Cardiac septum (tissue), 1 donor: ENCODE measurements at regions not wholly inside any gene's neighbourhood (a gene's known extent, or its start where the extent isn't known, plus 50 kb on each side); places are given as distances from the start of the nearest gene placed in this dataset.
"Not testable (repeated sequence)": the region's sequence is repeated elsewhere in the genome, so short reads cannot be mapped to it uniquely, and the experiment has no call there.

Source experiments
- DNase-seq: peaks from one replicate; pipeline ENCODE4 v3.0.0-alpha.2; 2020; ENCODE audit warnings: low spot score
- intact Hi-C: fragments of 100-400 bp; cut with DNase I; formaldehyde crosslinking; loops from one replicate; pipeline ENCODE4 v1.14.0; 2022
- donor health status: DM: no; HTN: no; CAD: no.

DNA sequence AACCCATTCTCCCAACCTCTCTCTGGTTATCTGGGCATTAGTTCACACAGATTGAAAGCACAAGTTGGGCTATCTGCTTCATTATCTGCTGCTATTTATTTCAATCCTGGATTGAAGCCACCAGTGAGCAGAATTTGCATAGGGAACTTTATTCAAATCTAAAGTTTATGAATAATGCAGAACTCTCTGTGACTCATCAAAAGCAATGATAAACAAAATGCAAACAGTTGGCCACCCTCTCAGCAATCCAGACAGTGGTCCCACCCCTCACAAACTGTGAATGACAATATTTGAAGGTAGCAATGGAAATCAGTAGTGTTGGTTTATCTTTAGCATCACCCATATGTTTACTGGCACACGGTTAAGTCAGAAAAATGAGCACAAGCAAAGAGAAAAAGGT lies 106.8 kb upstream of the TMEM178A start:
- DNase-seq, result no peak
- intact Hi-C loops, result no loop called here

DNA sequence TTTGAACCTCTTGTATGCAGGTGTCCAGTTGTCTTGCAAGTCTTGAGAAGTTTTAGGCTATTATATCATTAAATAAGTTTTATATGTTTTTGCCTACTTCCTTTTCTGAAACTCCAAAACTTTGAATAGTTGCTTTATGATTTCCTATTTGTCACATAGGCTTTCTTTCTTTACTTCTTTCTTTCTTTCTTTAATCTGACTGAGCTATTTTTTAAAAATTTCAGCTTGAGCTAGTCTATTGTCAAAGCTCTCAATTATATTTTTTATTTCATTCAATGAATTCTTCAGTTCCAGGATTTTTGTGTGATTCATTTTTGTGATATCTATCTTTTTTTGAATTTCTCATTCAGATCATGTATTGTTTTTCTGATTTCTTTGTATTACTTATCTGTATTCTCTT lies 102.1 kb upstream of the TMEM178A start:
- no peak for DNase-seq
- intact Hi-C loops, result no loop called here

DNA sequence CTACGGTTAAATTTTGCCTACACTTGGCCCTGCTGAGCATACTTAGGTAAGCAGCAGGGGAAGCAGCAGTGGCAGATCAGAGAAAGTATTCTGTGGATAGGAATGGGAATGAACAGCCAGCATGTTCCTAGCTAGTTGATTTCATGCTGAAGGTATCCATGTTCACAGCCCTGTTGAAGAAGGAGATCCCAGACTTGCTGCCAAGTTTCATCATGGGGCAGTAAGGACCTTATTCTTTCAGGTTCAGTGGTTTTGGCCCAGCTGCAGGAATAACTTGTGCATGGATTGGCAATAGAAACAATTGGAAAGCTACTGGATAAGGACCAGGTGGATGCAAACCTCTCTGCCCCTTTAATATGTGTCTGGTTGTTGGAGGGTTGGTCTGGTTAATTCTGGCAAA lies 98.2 kb upstream of the TMEM178A start:
- DNase-seq, result no peak
- intact Hi-C loops, result no loop called here

DNA sequence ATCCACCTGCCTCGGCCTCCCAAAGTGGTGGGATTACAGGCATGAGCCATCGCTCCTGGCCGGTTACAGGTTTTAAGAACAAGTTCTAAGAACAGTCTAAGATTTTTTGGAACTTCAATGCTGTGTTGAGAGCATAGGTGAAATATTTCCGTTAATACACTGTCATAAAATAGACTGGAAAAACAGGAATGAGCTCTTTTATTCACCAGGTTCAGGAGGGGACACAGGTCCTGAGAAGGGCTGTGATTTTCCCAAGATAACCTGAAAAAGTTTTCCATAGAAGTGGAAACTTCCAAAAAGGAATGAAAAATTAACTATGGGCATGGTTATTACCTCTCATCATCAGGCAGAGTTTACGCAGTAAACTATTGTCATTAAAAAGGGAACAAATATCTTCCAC lies 97.6 kb upstream of the TMEM178A start:
- intact Hi-C loops, result no loop called here
- no peak for DNase-seq

DNA sequence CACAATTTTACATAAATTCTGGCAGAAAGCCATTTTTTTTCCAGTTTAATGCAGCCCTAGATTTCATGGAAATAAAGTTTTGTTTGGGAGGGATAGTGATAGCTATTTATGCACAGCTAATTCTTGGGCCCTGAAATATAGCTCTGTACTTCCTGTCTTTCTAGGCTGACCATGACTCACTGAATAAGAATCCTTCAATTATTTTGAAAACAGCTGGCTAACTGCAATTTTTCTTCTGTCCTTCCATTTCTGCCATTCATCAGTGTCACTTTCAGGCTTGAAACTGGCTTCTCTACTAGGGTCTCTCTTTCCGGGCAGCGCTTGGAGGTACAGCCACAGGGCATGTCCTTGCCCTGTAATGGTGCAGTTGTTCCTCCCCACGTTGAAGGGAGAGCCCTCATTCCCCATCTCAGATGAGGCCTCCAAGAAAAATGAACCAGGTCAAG lies 97.1 kb upstream of the TMEM178A start:
- intact Hi-C loops, result no loop called here
- DNase-seq, result no peak

DNA sequence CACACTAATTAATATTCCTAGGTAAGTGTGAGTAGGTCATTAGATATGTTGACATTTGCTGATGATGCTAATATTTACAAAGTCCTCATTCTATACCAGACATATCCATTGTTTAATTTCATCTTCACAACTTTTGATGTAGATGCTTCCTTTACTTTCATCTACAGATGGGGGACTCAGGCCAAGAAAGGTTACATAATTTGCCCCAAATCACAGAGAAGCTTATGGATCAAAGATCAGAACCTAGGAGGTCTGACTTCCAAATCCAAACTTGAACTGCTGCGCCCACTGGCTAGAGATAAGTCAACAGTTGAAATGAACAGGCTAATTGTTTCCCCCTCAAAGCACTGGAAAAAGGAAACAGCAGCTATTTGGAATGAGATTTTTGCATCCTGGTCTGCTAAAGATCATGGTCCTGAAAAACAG lies 95.6 kb upstream of the TMEM178A start:
- no peak for DNase-seq
- intact Hi-C loops, result no loop called here

DNA sequence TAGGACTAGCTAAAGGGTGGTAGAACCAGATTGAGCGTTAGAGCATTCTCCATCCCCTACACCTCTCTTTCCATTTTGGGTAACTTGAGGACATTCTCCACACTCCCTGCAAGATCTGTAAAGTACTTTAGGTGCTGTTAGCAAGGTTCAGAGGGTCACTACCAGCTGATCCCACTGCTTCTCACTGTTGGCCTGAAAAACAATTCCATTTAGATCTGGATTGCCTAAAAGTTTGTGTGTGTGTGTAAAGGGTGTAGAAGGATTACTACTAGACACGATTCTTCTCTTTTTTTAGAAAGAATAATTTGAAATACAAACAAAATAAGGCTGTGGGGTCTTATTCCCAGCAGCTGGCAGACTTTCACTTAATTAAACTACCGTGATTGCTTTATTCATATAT lies 95.1 kb upstream of the TMEM178A start:
- intact Hi-C loops, result no loop called here
- DNase-seq, result no peak

DNA sequence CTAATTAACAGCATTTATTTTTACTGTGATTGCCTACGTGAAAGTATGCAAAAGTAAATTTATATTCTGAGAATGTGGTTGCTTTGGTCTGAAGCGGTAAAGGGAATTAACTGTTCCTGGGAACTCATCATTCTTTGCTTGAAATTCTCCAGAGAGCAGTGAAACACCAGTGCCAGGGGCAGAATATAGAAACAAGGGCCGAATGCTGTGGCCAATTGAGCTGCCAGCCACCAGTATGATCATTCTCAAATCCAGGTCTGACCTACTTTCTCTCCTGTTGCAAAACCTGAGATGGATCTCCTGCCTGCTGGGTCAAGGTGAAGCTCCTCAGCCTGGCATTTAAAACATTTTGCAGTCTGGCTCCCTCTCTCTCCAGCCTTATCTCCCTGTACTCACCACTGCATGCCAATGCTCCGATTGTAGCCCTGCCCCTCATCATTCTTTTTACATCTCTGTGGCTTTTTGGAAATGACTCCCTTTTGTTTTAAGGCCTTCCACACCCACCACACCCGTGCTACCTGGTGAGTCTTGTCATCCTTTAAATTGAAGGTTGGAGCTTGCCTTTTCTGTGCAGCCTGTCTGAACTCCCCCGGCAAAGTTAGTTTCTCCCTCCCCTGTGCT lies 94.5 kb upstream of the TMEM178A start:
- intact Hi-C loops, result no loop called here

DNA sequence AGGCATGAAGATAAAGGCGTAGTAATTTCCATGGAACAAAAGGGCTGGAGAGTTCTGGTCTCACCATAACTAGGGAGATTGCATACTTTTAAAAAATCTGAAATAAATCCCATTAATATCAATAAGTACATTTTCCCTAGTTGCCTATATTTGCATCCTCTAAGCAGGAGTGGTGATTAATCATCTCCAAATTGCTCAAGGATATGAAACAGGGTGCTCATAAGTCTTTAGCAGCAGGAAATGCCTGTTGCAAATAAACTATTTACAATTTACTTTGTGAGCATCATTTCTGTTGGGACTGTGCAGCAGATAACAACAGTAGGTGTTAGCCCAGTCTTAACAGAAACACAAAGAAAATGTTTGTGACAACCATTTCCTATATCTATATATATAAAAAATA lies 92.4 kb upstream of the TMEM178A start:
- intact Hi-C loops, result no loop called here
- no peak for DNase-seq

More for the DNA sequence above, 94.5 kb upstream of the TMEM178A start:
- DNase-seq, result no peak

DNA sequence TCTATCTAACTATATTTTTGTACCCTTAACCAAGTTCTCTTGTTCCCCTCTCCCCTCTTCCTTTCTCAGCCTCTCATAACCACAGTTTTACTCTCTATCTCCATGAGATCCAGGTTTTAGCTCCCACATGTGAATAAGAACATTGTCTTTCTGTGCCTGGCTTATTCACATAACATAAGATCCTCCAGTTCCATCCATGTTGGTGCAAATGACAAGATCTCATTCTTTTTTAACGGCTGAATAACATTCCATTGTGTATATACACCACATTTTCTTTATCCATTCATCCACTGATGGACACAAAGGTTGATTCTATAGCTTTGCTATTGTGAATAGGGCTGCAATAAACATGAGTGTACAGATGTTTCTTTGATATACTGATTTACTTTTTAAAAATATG lies 83.9 kb upstream of the TMEM178A start:
- intact Hi-C loops, result no loop called here
- no peak for DNase-seq

DNA sequence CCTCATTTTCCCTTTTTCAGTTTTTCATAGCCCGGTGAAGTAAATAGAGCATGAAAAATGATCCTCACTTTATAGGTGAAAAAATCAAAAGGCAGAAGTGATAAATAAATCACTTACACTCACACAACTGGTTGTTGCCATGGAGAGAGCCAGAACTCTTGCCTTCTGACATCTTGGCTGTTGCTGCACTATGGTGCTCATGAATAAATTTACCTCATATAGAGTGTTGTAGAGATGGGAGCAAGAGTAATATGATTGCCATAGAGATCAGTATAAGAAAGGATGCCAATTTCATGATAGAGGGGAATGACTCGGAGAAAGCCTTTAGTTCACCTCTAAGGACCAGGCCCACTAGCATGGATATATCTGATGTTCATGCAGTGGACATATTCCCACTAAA lies 82.5 kb upstream of the TMEM178A start:
- intact Hi-C loops, result no loop called here
- DNase-seq, result no peak

DNA sequence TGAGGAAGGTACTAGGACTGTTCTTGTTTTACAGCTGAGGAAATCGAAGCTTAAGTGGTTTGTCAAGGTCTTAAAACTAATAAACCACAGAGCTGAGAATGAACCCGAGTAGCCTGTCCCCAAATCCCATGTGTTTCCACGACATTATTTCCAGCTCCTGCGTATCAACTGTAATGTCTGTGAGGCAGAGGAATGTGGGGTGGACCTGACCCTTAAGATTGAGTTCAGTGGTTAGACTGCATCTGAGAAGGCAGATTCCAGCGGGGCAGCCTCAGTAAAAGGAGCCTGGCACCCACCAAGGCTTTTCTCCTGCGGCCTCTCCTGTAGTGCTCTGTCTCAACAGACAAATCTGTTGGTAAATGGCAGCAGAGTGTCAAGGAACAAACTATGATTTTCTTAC lies 81.9 kb upstream of the TMEM178A start:
- intact Hi-C loops, result no loop called here
- DNase-seq, result no peak

DNA sequence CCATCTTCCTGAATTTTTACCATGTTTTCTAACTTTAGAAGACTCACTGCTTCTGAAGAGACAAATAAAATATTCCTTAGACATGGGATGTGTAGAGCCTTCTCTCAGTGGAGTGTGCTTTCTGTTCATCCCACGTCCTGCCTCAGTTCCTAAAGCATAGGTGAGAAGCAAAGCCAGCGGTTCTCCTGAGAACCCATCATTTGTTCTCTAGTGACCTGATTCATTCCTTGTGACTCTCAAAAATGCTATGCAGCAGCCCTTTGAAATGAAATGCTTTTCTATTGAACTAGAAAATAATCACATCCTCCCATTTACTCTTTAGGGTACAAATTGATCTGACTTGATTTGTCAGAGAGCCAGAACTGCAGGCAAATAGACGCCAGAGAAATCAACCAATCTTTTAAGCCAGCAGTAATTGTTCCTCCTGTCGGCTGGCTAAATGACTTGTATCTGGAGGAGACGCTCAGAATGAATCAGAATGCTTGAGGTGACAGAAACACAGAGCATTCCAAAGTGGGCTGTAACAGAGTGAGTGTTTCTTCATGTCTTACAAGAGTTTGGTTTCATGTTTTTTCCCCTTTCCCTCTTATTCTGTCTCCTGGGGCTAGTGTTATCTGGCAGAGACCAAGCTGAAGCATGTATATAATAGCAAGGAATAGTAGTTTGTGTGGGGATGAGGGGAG lies 81.3 kb upstream of the TMEM178A start:
- no peak for DNase-seq
- intact Hi-C loops, result no loop called here

DNA sequence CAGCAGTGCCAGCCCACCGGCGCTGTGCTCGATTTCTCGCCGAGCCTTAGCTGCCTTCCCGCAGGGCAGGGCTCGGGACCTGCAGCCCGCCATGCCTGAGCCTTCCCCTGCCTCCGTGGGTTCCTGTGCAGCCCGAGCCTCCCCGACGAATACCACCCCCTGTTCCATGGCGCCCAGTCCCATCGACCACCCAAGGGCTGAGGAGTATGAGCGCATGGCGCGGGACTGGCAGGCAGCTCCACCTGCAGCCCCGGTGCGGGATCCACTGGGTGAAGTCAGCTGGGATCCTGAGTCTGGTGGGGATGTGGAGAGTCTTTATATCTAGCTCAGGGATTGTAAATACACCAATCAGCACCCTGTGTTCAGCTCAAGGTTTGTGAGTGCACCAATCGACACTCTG lies 80.2 kb upstream of the TMEM178A start:
- intact Hi-C loops, DNase-seq: not testable (repeated sequence)

DNA sequence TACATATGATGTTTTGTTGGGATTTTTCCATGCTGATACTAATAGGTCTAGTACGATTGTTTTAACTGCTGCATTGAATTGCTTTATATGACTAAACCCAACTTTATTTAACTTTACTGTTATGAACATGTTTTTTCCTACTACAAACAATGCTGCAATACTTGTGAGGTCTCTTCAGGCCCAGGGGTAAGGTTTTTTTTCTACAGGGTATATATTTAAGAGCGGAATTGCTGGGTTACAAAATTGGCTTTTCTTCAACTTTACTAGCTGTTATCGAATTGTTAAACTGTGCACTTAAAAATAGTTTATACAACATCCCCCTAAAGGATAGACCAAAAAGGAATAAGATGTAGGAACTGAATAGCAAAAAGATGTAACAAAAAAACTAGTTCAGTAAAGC lies 78.5 kb upstream of the TMEM178A start:
- intact Hi-C loops, result no loop called here
- no peak for DNase-seq

DNA sequence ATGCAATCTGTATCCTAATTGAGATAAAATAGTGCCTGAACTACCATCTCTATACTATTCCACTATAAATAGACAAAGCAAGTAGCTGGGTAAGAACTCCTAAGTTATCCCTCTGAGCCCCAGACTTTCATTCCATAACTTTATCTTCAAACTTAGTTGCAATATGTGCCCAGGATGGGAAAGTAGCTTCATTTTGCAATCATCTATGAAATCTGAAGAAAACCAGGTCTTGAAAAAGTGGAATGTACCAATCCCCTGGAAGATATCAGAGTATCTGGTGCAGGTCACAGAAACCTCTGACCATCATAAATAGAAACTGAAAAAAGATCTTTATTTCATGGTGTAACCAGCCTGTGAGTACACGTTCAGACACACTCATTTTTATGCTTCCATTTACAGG lies 78.1 kb upstream of the TMEM178A start:
- intact Hi-C loops, result no loop called here
- no peak for DNase-seq

DNA sequence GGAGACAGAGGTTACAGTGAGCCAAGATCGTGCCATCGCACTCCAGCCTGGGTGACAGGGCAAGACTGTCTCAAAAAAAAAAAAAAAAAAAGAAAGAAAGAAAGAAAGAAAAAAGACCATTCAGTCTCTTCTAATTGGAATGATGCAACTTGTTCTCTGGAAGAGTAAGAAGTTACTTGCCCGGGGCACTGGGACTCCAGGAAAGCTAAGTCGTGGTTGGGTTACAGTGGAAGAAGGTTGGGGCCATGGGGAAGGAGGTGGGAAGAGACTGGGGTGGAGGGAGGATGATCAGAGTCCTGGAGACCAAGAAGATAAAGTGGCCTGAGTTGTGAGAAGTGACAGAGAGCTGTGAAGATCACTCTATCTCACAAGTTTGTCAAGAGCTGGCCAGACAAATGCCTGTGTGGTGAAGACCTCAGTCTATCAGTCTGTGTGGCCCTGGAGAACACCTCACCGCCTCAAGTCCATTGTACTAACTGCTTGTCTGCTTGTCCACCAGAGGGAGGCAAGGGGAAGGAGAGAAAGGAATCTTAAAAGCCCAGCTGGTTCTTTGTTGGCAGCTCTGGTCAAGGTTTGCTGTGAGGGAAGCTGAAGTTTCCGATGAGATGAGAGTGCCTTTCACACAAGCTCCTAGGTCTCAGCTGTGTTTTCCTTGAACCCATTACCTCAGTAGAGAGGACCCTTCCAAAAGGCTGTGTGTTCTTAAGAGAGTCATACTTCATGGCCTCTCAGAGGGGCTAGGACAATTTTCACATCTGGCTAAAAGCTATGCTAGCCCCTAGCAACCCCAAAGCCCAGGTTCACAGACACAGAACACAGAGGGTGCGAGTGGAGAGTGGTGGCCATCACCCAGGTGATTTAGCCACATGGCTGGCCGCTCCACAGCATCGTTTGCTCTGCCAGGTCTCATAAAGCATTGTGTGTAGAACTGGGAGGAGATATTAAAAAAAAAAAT lies 72.0 kb upstream of the TMEM178A start:
- DNase-seq, result no peak
- intact Hi-C loops, result loop anchor here (5.0 kb wide), 2 partner anchors 76 to 104 kb away; no protein-coding TSS in a partner anchor

DNA sequence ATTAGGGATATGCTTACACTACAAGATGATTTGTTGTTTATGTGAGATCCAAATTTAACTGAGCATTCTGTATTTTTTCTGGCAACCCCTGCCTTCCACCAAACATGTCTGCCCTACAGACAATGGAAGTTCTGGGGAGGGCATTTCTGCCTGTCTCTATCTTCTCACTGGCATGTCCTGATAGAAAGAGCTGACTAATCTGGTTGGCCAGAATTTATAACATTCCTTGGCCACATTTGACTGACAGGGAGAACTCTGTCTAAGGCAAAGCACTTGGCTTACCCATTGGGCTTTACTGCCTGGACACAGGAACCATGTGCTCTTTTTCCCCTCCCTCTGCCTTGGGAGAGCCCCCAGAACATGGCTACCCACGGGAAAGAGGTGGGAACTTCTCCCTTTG lies 70.6 kb upstream of the TMEM178A start:
- intact Hi-C loops, result no loop called here
- no peak for DNase-seq

DNA sequence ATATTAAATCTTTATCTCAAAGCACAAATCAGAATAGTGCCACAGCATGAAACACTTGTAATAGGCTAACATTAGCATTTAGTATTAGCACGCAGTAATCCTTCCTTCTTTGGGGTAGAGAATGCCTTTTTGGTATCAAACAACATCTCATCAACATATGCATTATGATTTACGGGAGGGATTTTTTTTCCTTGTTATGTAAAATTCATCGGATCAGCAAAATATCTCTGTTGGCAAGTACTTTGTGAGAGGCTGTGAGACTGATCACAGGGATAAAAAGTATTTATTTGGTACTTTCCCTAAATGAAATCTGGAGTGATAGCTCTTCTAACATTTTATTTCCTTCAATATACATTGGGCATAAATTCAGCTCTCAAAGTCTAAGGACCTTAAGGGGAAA lies 68.4 kb upstream of the TMEM178A start:
- no peak for DNase-seq
- intact Hi-C loops, result no loop called here

DNA sequence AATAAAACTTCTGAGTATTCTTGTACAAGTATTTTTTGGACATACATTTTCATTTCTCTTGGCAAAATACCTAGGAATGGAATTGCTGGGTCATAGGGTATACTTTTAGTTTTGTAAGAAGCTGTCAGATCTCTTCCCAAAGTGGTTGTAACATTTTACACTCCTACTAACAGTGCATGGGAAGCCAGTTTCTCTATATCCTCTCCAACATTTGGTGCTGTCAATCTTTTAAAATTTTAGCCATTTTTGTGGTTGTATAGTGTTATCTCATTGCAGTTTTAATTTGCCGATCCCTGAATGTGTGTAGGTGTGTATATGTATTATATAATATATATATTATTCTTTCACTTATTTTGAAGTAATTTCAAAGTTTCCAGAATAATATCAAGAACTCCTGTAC lies 63.1 kb upstream of the TMEM178A start:
- no peak for DNase-seq
- intact Hi-C loops, result no loop called here

DNA sequence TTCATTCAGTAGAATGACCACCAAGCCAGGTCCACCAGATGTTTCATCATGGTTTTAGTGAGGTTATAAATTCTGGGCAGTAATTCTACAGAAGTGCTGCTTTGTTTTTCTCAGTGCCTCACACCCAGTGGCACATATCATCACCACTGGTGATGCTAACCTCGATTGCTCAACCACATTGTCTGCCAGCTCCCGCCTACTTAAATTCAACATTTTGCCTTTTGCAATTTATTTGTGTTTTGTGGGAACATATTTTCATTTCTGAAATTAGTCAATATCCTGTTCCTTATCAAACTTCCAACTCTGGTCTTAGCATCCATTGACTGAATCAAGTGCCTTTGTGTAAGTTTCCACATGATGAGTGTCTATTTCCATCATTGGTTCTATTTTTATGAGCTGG lies 62.3 kb upstream of the TMEM178A start:
- intact Hi-C loops, result no loop called here
- DNase-seq, result no peak
